Peyer's patch (tissue), 4 donors: ENCODE measurements at regions not wholly inside any gene's neighbourhood (a gene's known extent, or its start where the extent isn't known, plus 50 kb on each side); places are given as distances from the start of the nearest gene placed in this dataset.

Experiments
- POLR2A ChIP-seq, 2 donors: fragments of 450-650 bp; IDR thresholded peaks; one replicate each; pipeline ENCODE4 v1.5.1; 2017; ENCODE audit warnings: antibody characterized with exemption in 2 of 2, mild to moderate bottlenecking in 2 of 2, moderate library complexity in 2 of 2
- TF ChIP-seq, protein P1 (sequence below), 6 experiments: fragments of 450-650 bp in 4 of 6; fragments of 200-600 bp in 2 of 6; sonication (generic) in 1 of 6; IDR thresholded peaks; one replicate each; pipeline ENCODE4 v1.5.1; 2017 to 2019; ENCODE audit warnings: antibody characterized with exemption in 6 of 6, mild to moderate bottlenecking in 3 of 6, moderate library complexity in 1 of 6

- TF ChIP-seq, protein P1, sequence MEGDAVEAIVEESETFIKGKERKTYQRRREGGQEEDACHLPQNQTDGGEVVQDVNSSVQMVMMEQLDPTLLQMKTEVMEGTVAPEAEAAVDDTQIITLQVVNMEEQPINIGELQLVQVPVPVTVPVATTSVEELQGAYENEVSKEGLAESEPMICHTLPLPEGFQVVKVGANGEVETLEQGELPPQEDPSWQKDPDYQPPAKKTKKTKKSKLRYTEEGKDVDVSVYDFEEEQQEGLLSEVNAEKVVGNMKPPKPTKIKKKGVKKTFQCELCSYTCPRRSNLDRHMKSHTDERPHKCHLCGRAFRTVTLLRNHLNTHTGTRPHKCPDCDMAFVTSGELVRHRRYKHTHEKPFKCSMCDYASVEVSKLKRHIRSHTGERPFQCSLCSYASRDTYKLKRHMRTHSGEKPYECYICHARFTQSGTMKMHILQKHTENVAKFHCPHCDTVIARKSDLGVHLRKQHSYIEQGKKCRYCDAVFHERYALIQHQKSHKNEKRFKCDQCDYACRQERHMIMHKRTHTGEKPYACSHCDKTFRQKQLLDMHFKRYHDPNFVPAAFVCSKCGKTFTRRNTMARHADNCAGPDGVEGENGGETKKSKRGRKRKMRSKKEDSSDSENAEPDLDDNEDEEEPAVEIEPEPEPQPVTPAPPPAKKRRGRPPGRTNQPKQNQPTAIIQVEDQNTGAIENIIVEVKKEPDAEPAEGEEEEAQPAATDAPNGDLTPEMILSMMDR (IDR thresholded peaks at IDR 0.05) = no peak
- no peak for TF ChIP-seq POLR2A (IDR thresholded peaks at IDR 0.05)
These were observed 62.8 kb downstream of the SERPINA3 start for GRCh38 chr14:94675036-94675435.
